NCI-H2107 (cell line): ENCODE measurements at regions not wholly inside any gene's neighbourhood (a gene's known extent, or its start where the extent isn't known, plus 50 kb on each side); places are given as distances from the start of the nearest gene placed in this dataset.
A peak's percentile ranks its signal among the peaks of the same experiment; 100 is the strongest.

Experiments
- DNase-seq: peaks from one replicate; lab custom pipeline; 2025; lab: John Stamatoyannopoulos, UW

DNA sequence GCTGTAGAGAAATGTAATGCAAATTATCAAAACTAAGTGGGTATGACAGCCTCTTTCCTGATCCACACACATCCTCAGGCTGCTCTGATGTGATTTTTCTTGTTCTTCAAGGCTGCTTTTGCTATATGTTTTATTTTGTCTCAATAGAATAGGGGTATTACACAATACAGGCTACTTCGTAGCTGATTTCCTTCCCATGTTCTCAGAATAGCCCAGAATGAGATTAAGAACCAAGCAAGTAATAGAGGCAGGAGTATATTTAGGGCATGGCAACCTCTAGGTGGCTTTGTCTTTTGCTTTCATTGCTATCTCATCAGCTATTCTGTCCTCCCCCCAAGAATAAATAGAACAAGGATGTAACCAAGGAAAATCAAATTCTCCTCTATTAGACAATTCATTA, 241.8 kb downstream of the ALDH8A1 start:
- no peak for DNase-seq

DNA sequence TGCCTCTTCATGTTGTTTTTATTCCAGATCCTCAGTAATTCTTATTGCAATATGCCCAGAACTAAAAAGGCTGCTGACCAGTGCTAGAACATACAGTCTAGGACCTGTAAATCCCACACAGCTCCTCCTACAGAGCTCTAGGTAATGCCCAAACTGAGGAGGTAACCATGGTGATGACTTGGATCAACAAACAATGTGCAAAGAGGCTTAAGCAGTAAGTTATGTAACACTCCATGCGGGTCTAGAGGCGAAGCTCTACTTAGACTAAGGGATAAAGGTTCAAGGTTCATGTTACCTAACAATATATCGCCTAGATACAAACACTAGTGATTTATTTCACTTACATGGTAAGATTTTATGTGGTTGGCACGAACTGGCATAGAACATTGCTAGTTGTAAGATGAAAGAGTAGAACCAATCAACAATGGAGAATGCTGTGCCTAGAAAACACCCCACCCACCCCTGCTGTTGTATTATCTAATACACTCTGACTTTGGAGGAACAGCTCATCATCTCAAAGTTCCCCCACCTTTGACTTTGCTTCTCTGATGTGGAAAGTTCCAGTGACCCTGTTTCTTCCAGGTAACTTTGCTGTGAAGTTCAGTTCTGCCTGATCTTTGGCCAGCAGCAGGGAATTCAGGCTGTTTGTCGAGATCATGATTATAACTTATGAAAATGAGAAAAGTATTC, 242.4 kb downstream of the ALDH8A1 start:
- DNase-seq: peak; percentile 9

DNA sequence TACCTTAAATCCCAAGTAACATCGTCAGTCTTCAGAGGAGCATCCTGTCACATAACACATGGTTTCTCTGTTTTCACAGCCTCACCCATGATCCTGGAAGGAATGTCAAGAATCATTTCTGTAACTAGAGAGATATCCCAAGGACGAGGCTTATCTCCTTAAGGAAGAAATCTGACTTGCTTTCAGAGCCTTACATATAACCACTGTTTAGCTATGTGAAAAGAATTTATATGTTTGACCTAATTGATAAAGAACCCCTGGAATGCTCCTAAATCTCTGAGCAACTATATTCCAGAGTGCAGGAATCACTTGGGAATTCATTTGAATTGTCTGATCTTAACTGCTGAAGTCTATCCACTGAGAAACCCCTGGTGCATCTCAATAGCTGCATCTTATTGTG, 243.1 kb downstream of the ALDH8A1 start:
- DNase-seq: no peak

DNA sequence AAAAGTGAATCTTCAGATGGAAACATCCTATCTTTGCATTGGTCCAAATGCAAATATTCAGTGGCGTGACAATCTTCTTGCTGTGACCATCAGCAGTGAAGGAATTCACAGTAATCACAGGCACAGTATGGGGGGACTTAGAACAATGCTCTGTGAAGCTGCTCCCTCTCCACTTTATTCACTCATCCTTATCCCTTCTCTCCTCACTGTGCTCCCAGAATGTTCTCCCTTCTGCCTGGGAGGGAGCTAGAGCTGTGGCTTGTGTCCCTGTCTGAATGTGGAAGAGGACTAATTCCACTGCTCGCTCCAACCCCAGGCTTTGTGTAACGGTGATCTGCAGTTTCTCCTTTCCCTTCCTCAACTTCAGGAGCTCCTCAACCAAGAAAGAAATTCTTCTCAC, 243.7 kb downstream of the ALDH8A1 start:
- no peak for DNase-seq

DNA sequence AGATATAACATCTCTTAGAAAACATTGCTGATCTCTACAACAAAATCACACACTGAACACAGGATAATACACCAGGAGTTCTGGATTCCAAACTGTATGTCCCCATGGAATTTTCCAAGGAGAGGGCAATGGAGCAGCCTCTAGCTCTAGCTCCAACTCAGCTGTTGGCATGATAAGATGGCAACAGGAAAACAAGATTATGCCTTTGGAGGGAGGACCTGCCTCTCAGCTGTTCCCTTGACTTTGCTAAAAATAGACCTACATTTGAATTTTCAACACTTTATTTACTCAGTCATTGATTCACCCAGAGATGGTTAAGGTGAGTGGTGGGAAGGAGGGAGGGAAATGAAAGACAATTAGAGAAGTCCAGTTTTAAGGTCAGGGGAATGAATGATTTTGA, 246.7 kb downstream of the ALDH8A1 start:
- DNase-seq: no peak

- DNase-seq: no peak
Measured at GRCh38 chr6:134702279-134702678, 247.6 kb downstream of the ALDH8A1 start.

DNA sequence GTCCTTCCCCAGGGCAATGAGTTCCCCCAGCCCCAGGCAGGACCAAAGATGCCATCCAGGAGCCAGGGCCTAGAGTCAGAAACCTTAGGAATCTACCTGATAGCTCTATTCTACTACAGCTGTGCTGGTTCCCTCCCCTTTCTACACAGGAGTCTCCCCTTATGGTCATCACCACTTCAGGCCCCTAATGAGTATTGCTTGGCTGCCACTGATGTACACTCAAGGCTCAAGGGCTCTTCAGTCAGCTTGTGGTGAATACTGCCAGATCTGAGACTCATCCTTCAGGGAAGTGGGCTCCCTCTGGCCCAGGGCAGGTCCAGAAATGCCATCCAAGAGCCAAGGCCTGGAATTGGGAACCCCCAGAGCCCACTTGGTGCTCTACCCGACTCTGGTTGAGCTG, 248.6 kb downstream of the ALDH8A1 start:
- no peak for DNase-seq

DNA sequence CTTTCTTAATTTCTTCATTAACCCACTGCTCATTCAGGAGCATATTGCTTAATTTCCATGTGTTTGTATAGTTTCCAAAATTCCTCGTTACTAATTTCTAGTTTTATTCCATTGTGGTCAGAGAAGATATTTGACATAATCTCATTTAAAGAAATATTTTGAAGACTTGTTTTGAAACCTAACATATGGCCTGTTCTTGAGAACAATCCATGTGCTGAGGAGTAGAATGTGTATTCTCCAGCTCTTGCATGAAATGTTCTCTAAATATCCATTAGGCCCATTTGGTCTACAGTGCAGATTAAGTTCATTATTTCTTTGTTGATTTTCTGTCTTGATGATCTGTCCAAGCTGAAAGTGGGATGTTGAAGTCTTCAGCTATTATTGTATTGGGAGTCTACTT, 251.7 kb downstream of the ALDH8A1 start:
- no peak for DNase-seq

DNA sequence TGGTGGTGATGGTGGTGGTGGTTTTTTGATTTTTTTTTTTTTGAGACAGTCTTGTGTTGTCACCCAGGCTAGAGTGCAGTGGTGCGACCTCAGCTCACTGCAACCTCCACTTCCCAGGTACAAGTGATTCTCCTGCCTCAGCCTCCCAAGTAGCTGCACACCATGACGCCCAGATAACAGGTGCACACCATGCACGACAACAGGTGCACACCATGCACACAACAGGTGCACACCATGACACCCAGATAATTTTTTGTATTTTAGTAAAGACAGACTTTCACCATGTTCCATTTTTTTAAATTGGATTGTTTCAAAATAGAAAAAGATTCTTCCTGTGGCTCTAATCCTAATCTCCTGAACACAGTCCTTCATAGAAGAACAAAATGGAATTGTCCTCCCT, 257.9 kb downstream of the ALDH8A1 start:
- DNase-seq: no peak

- DNase-seq: no peak
Measured at GRCh38 chr6:134691180-134691579, 258.7 kb downstream of the ALDH8A1 start.

DNA sequence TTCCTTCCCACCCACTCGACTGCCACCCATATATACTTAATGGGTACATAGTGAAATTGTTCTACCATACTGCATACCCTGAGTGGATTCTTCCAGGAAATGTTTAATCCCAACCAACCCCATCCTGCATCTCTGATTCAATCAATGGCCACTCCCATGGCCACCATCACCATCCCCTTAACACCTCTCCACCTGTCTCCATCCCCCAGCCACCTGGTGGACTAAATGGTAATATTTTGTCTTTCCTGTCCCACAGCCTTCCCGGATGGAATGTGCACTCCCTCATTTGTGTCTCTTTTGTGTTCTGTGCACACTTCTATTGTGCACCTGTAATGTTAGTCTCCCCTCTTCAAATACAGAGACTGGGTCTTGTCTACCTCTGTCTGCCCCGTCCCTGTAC, 259.9 kb downstream of the ALDH8A1 start:
- DNase-seq: no peak

DNA sequence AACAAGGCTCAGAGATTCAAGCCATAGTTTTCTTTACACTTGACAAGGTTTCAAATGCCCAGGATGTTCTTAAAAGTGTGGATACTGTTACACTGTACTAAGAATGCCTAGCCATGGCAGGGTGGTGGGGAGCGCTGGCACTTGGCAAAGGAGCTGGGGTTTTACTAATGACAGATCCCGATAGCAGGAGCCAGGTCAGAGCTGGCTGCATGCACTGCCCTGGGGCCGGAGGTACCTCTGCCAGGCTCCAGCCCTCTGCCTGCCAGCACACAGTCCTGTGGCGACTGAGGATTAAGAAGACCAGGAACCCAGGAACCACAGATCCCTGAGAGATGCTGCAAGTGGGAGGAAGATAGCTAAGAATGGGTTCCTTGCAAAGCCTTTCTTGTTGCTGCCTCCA, 260.3 kb downstream of the ALDH8A1 start:
- DNase-seq: no peak

GRCh38 chr6:134689177-134689576, 260.7 kb downstream of the ALDH8A1 start:
- no peak for DNase-seq

GRCh38 chr6:134686071-134686470, 263.8 kb downstream of the ALDH8A1 start:
- no peak for DNase-seq

- no peak for DNase-seq
Measured at GRCh38 chr6:134684423-134684795, 265.5 kb downstream of the ALDH8A1 start.

DNA sequence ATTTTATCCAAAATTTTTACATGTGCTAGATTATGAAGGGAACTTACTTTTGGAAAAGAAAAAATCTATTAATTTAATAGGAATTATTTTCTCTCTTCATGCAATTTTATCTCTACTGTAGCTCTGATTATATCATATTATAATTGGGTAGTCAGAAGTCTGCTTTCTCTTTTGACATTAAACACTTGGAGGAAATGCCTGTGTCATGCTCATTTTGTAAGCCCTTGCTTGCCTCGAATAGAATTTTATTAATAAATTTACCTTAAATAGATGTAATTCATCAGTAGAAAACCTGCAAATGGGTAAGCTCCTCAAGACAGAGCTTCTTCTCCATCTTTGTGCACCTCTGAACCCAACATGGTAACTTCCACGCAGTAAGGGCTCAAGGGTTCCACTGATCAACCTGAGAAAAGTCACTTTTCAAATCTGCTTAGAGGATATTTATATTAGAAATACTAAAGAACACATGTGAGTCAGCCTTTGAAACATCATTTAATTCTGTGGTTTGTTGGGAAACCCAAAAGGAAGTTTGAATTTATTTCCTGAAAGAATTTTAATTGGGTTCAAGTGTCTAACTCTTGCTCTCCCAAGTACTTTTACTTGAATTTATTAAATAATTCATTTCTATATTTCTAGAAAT, 266.0 kb downstream of the ALDH8A1 start:
- DNase-seq: no peak

GRCh38 chr6:134680433-134680832, 269.5 kb downstream of the ALDH8A1 start:
- no peak for DNase-seq

DNA sequence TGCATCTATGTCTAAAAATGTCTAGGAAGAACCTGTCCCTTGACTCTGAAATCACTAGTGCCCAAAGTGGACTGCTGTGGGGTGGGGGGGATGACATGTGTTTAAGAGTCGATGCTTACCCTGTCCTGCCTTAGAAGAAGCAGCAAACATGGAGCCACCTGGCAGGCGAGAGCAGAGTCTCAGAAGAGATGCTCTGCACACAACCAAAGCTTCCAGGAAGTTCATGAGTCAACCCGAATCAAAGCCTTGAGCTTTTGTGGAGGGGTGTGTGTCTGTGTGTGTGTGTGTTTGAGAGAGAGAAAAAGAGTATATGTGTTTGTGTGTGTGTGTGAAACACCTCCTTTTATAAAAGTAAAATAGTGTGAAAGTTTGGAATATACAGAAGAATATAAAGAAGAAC, 269.9 kb downstream of the ALDH8A1 start:
- DNase-seq: no peak

DNA sequence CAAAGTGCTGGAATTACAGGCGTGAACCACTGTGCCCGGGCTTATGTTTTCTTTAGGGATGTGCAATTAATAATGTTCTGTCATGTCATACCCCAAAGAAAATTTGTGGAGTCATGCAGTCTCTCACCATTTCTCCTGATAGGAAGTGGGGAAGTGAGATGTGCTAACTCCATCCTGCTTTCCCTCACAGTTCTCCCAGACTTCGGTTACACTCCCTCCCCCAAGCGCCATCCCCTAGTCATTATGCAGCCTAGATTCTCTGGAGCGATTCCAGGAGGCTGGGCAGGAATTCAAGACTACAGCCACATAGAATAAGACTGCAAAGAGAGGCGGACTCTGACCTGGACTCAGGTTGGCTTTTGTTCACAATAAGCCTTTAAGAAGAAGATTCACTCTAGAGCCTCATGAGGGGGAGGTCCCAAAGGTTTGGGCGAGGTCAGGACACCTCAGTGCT, 271.4 kb downstream of the ALDH8A1 start:
- DNase-seq: no peak

DNA sequence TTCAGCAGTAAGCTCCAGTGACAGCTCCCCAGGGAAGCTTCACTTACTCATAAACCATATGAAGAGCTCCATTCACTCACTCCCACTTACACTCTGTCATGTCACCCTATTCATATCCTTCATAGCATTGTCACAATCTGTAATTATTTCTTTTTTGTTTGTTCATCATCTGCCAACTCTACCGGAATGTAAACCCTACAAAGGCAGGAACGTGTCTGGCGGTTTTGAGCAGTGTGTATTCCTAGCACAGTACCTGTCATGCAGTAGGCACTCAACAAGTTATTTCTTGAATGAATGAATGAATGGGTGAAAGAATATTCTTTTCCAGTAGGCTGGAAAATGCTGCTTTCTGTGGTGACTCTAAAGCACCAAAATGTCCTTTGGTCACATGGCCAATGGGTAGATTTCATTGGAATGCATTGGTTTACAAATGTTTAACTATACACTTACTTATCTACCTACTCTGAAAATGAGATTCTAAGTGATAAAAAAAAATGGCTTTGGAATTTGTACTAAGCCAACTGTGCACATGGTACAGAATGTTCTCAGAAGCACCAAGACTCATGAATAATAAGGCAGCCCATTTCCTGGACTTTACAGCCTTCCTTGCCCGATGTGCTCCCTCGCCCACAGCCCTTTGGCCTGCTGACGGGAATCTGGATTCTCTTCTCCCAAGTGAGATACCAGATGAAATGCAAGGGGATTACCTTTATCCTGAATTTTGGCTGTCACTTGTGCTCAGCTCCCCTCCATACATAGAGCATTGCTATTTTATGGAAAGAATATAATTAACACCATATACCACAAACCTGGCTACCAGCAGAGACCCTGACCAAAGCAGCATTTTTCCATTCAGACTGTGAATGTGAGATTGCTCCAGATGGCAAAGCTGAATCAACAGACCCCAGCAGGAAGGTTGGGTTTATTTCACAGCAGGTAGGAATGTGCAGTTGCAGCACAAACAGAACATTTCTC, 273.3 kb downstream of the ALDH8A1 start:
- DNase-seq: no peak

DNA sequence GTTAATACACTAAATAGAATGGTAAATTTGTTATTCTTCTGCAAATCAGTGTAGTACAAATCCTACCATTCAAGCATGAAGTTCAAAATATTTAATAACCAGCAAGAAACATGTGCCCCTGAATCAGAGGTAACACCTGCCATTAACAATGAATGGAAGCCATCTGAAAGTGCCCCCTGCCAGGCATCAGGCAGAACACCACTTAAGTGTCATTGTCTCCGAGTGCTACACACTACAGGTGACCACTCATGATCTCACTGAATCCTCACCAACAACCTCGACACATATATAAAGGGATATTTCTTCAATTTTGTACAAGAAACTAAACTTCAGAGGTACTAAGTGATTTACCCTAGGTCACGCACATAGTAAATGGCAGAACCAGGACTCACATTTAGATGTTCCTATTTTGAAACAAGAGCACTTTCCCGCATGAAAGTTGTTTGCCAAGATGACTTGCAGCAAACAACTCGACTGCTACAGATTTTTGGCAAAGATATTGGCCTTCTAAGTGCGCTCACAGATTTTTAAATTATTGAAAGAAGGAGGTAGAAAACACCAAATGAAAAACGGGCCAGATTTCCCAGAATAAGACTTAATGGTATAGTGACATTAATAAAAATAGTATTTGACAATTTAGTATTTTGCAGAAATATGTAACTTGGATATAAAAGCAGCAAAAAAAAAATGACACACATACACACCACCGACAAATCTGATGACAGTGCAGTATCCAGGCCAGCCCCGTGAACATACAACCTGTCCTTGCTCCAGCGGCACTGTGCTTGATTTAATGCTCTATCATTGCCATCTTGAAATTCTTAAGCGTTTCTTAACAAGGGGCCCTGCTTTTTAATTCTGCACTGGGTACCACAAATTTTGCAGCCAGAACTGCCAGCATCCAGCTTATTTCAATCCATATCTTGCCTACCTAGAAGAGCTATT, 274.5 kb downstream of the ALDH8A1 start:
- peak; percentile 50 for DNase-seq

- no peak for DNase-seq
Measured at GRCh38 chr6:134674562-134674961, 275.3 kb downstream of the ALDH8A1 start.
